K562 (cell line): ENCODE measurements at regions not wholly inside any gene's neighbourhood (a gene's known extent, or its start where the extent isn't known, plus 50 kb on each side); places are given as distances from the start of the nearest gene placed in this dataset.

Experiments
- ATF6 ChIP-seq: sonication (generic); formaldehyde crosslinking; IDR thresholded peaks from 2 replicates; pipeline ENCODE4 v1.4.0; 2020; ENCODE audit warnings: mild to moderate bottlenecking, missing genetic modification reagents
- CTCF ChIP-seq, 3 experiments: IDR thresholded peaks in 2 of 3; conservative IDR thresholded peaks in 1 of 3; 2 replicates each; pipeline ENCODE4 v1.5.1; 2011 to 2012; ENCODE audit warnings: low read length in 3 of 3, mild to moderate bottlenecking in 3 of 3, control low read depth in 2 of 3, improper control_type of control experiment in 1 of 3, inconsistent platforms in 1 of 3, low read depth in 1 of 3, mixed read lengths in 1 of 3, moderate library complexity in 1 of 3; ENCODE audit not compliant: insufficient read depth in 2 of 3
- EHMT2 ChIP-seq: fragments of 450-650 bp; IDR thresholded peaks from 2 replicates; pipeline ENCODE4 v1.6.1; 2018; ENCODE audit warnings: antibody characterized with exemption
- GABPA ChIP-seq: fragments of 200-800 bp; sonication (Bioruptor generic); conservative IDR thresholded peaks from 2 replicates; pipeline ENCODE4 v1.6.1; 2016; ENCODE audit warnings: low read depth, missing genetic modification characterization, missing compliant biosample characterization
- HINFP ChIP-seq: fragments of 450-650 bp; conservative IDR thresholded peaks from 2 replicates; pipeline ENCODE4 v1.6.1; 2016; ENCODE audit warnings: missing genetic modification characterization, low read depth, mild to moderate bottlenecking, control low read depth, missing compliant biosample characterization
- IRF2 ChIP-seq: sonication (generic); formaldehyde crosslinking; IDR thresholded peaks from 2 replicates; pipeline ENCODE4 v1.8.1; 2022; ENCODE audit warnings: mild to moderate bottlenecking, missing genetic modification reagents
- KAT8 ChIP-seq: fragments of 450-650 bp; IDR thresholded peaks from 2 replicates; pipeline ENCODE4 v1.6.1; 2016; ENCODE audit warnings: low read depth, mild to moderate bottlenecking
- NONO ChIP-seq, 2 experiments: fragments of 200-400 bp in 1 of 2; fragments of 450-650 bp in 1 of 2; formaldehyde crosslinking in 1 of 2; IDR thresholded peaks; 2 replicates each; pipeline ENCODE4 v1.6.1; 2017; ENCODE audit warnings: low read depth in 2 of 2, mild to moderate bottlenecking in 2 of 2, moderate library complexity in 2 of 2, low read length in 1 of 2
- POLR2A ChIP-seq: fragments of 450-650 bp; conservative IDR thresholded peaks from 2 replicates; pipeline ENCODE4 v1.6.1; 2016
- RFX1 ChIP-seq: fragments of 450-650 bp; IDR thresholded peaks from 2 replicates; pipeline ENCODE4 v1.6.1; 2016; ENCODE audit warnings: mild to moderate bottlenecking, moderate library complexity
- TAF1 ChIP-seq: IDR thresholded peaks from 2 replicates; pipeline ENCODE4 v1.6.1; 2011; ENCODE audit warnings: mild to moderate bottlenecking, low read length, moderate library complexity; ENCODE audit not compliant: insufficient read depth, control insufficient read depth, severe bottlenecking; ENCODE audit errors: extremely low read depth
- ZNF274 ChIP-seq: IDR thresholded peaks from 2 replicates; pipeline ENCODE4 v1.6.1; 2011; ENCODE audit warnings: low read depth, mild to moderate bottlenecking, low read length, moderate library complexity, borderline replicate concordance
- ZNF347 ChIP-seq: fragments of 450-650 bp; formaldehyde crosslinking; IDR thresholded peaks from 2 replicates; pipeline ENCODE4 v1.4.0; 2020; ENCODE audit warnings: low read depth, mild to moderate bottlenecking, moderate library complexity

GRCh38 chr11:115965767-115966504, 461.7 kb upstream of the CADM1 start:
- TF ChIP-seq CTCF (IDR thresholded peaks at IDR 0.05 in 2 of 3, conservative IDR thresholded peaks at IDR 0.05 in 1 of 3; ENCODE audit: insufficient read depth in 2 of 3, low read depth in 1 of 3, low read length in 3 of 3) (no peak), GABPA (tag) (no peak), NONO (IDR thresholded peaks at IDR 0.05; ENCODE audit: low read depth in 2 of 2, low read length in 1 of 2) (no peak), HINFP (tag) (no peak), ZNF274 (no peak), IRF2 (CRISPR knock-in tag) (no peak), EHMT2 (no peak), ZNF347 (CRISPR knock-in tag) (no peak), ATF6 (CRISPR knock-in tag) (no peak), RFX1 (no peak), KAT8 (no peak), TAF1 (no peak), POLR2A (no peak)
